ENCODE measurements at regions not wholly inside any gene's neighbourhood (a gene's known extent, or its start where the extent isn't known, plus 50 kb on each side); places are given as distances from the start of the nearest gene placed in this dataset.

- intact Hi-C loops (cut with DNase I, micrococcal nuclease), result no loop called here
- DNase-seq (no peak), ATAC-seq (ENCODE audit: poor library complexity) (no peak)
- H3K27me3 ChIP-seq (ENCODE audit: control insufficient read depth in 1 of 2, insufficient read depth in 2 of 2, low read length in 2 of 2), result no peaks in the 10 kb centered on the region
- peaks cover 0 to 13% of the 10 kb centered on the region in 2 experiments for H3K9me3 ChIP-seq (ENCODE audit: control insufficient read depth in 1 of 2, insufficient read depth in 1 of 2, low read length in 2 of 2)
- no peak overlapping the region for H3K27ac ChIP-seq (ENCODE audit: low read depth in 1 of 2, low read length in 2 of 2)
- no peak overlapping the region for H3K4me3 Mint-ChIP-seq
- peaks cover 2% of the 10 kb centered on the region for H3K9me3 Mint-ChIP-seq
- peaks cover 12% of the 10 kb centered on the region for H3K36me3 ChIP-seq (ENCODE audit: insufficient read depth, low read length)
- H3K4me1 Mint-ChIP-seq (ENCODE audit: low read depth), result no peaks in the 10 kb centered on the region
- no peak for TF ChIP-seq CTCF (IDR thresholded peaks at IDR 0.05)
- H3K4me3 ChIP-seq (ENCODE audit: low read length), result no peak overlapping the region
- ChIA-PET POLR2A (no interaction called here), CTCF (no interaction called here)
- H3K4me1 ChIP-seq (ENCODE audit: insufficient read depth, low read length), result no peaks in the 10 kb centered on the region
- peaks cover 89% of the 10 kb centered on the region for H3K36me3 Mint-ChIP-seq (ENCODE audit: low read depth)
- no peaks in the 10 kb centered on the region for H3K27me3 Mint-ChIP-seq
- no peak overlapping the region for H3K27ac Mint-ChIP-seq
Measured at GRCh38 chr4:123312951-123313592, 83.5 kb upstream of the SPRY1 start.

- Mint-ChIP-seq H3K4me3 (no peak overlapping the region), H3K27ac (no peak overlapping the region), H3K9me3 (peaks cover 8% of the 10 kb centered on the region), H3K4me1 (ENCODE audit: low read depth) (no peaks in the 10 kb centered on the region), H3K36me3 (ENCODE audit: low read depth) (peaks cover 71% of the 10 kb centered on the region), H3K27me3 (no peaks in the 10 kb centered on the region)
- Histone ChIP-seq H3K27ac (ENCODE audit: low read depth in 1 of 2, low read length in 2 of 2) (no peak overlapping the region), H3K4me3 (ENCODE audit: low read length) (no peak overlapping the region), H3K36me3 (ENCODE audit: insufficient read depth, low read length) (peaks cover 12% of the 10 kb centered on the region), H3K4me1 (ENCODE audit: insufficient read depth, low read length) (no peaks in the 10 kb centered on the region), H3K9me3 (ENCODE audit: control insufficient read depth in 1 of 2, insufficient read depth in 1 of 2, low read length in 2 of 2) (peaks cover 0 to 13% of the 10 kb centered on the region in 2 experiments), H3K27me3 (ENCODE audit: control insufficient read depth in 1 of 2, insufficient read depth in 2 of 2, low read length in 2 of 2) (no peaks in the 10 kb centered on the region)
- ChIA-PET POLR2A (no interaction called here), CTCF (interaction anchor here (0.8 kb wide), 1 partner anchor 90 kb away, joined by 4 read pairs; no protein-coding TSS in a partner anchor)
- DNase-seq, result no peak
- no peak for TF ChIP-seq CTCF (IDR thresholded peaks at IDR 0.05)
- intact Hi-C loops (cut with DNase I, micrococcal nuclease), result no loop called here
- ATAC-seq (ENCODE audit: poor library complexity), result no peak
Measured at GRCh38 chr4:123315617-123316016, 81.0 kb upstream of the SPRY1 start.

- Histone ChIP-seq H3K9me3 (ENCODE audit: control insufficient read depth in 1 of 2, insufficient read depth in 1 of 2, low read length in 2 of 2) (peaks cover 11 to 13% of the 10 kb centered on the region in 2 experiments), H3K4me3 (ENCODE audit: low read length) (no peak overlapping the region), H3K36me3 (ENCODE audit: insufficient read depth, low read length) (peaks cover 12% of the 10 kb centered on the region), H3K27me3 (ENCODE audit: control insufficient read depth in 1 of 2, insufficient read depth in 2 of 2, low read length in 2 of 2) (no peaks in the 10 kb centered on the region), H3K27ac (ENCODE audit: low read depth in 1 of 2, low read length in 2 of 2) (no peak overlapping the region), H3K4me1 (ENCODE audit: insufficient read depth, low read length) (no peaks in the 10 kb centered on the region)
- H3K4me3 Mint-ChIP-seq, result no peak overlapping the region
- ChIA-PET CTCF (interaction anchor here (0.8 kb wide), 1 partner anchor 17 kb away, joined by 3 read pairs; no protein-coding TSS in a partner anchor), POLR2A (no interaction called here)
- DNase-seq (no peak), ATAC-seq (ENCODE audit: poor library complexity) (no peak)
- no peak overlapping the region for H3K27ac Mint-ChIP-seq
- no peak for TF ChIP-seq CTCF (IDR thresholded peaks at IDR 0.05)
- peaks cover 16% of the 10 kb centered on the region for H3K9me3 Mint-ChIP-seq
- no peaks in the 10 kb centered on the region for H3K4me1 Mint-ChIP-seq (ENCODE audit: low read depth)
- intact Hi-C loops (cut with DNase I, micrococcal nuclease), result no loop called here
- no peaks in the 10 kb centered on the region for H3K27me3 Mint-ChIP-seq
- H3K36me3 Mint-ChIP-seq (ENCODE audit: low read depth), result peaks cover 69% of the 10 kb centered on the region
Measured at GRCh38 chr4:123317211-123317610, 79.4 kb upstream of the SPRY1 start.
